Activated naive CD8-positive, alpha-beta T cell treated with anti-CD3 and anti-CD28 coated beads, Interleukin-2, amount 10 ng/mL, durations not matched to agents 7 days and 5 days (primary cell): ENCODE measurements at regions not wholly inside any gene's neighbourhood (a gene's known extent, or its start where the extent isn't known, plus 50 kb on each side); places are given as distances from the start of the nearest gene placed in this dataset.

Source experiments
- ATAC-seq: fragments of 150-1000 bp; cut with Tn5 transposase; one replicate; pipeline ENCODE4 v1.10.0; 2021; ENCODE audit warnings: low read depth, moderate library complexity
- POLR2A ChIA-PET: fragments of 350-600 bp; sonication (Branson Sonifier 250); formaldehyde crosslinking; loops from one replicate; lab custom pipeline; 2021; ENCODE audit warnings: antibody characterized with exemption; lab: Charles Lee
- DNase-seq: peaks from one replicate; pipeline ENCODE4 v3.0.0; 2021
- H3K27ac Mint-ChIP-seq: one replicate; pipeline ENCODE4 v1.8.0; 2022; ENCODE audit warnings: mild to moderate bottlenecking, mixed read lengths
- H3K27me3 Mint-ChIP-seq: one replicate; pipeline ENCODE4 v1.8.0; 2022; ENCODE audit warnings: mild to moderate bottlenecking, moderate library complexity, mixed read lengths
- H3K36me3 Mint-ChIP-seq: one replicate; pipeline ENCODE4 v1.8.0; 2021; ENCODE audit warnings: mild to moderate bottlenecking, mixed read lengths
- H3K4me1 Mint-ChIP-seq: one replicate; pipeline ENCODE4 v1.8.0; 2021; ENCODE audit warnings: mixed read lengths
- H3K4me3 Mint-ChIP-seq: one replicate; pipeline ENCODE4 v1.8.0; 2022; ENCODE audit warnings: mild to moderate bottlenecking, moderate library complexity, mixed read lengths
- H3K9me3 Mint-ChIP-seq: one replicate; pipeline ENCODE4 v1.8.0; 2021; ENCODE audit warnings: mixed read lengths

DNA sequence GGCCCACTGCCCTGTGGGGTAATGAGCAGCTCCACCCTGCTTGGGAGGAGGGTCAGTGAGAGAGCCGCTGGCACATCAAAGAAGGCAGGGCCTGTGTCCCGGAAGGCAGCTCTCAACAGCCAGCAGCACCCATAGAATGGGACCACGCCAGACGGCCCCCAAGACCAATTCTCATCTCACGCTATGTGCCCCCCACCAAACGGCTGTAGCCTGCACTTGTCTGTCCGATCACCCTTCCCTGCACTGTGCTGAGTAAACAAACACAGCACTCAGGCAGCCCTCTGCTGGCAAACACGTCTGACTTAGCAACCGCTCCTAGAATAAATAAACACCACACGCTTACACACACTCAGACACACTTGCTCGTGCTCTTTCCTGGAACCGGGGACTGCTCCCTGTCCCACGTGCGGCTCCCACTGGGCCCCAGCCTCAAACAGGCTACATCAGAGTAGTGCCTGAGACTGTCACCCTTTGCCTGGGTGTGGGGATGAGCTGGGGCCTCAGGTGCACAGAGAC lies 53.2 kb upstream of the CDON start:
- ATAC-seq (no peak), DNase-seq (no peak)
- Mint-ChIP-seq H3K27me3 (no peaks in the 10 kb centered on the region), H3K27ac (no peak overlapping the region), H3K4me3 (no peak overlapping the region), H3K4me1 (no peaks in the 10 kb centered on the region), H3K9me3 (no peaks in the 10 kb centered on the region), H3K36me3 (no peaks in the 10 kb centered on the region)
- POLR2A ChIA-PET = no interaction called here

DNA sequence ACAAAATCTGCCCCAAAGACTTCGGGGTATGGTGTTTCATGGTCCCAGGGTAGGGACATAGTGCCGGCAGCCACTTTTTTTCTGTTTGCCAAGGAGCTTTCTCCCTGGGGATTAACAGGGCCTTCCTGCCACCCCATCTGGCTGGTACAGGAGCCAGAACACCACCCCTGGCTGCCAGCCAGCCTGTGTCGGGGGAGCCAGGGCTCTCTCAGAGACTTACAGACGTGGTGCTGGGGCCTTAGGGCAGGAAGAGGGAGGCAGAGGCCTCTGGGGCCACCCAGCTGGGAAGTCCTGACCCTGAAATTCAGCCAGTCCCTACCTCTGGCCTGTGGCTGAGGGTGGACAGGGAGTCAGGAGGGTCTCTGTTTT lies 52.4 kb upstream of the CDON start:
- Mint-ChIP-seq H3K4me3 (no peak overlapping the region), H3K9me3 (no peaks in the 10 kb centered on the region), H3K36me3 (no peaks in the 10 kb centered on the region), H3K27me3 (no peaks in the 10 kb centered on the region), H3K27ac (no peak overlapping the region), H3K4me1 (no peaks in the 10 kb centered on the region)
- POLR2A ChIA-PET = no interaction called here
- no peak for DNase-seq
- ATAC-seq = no peak

DNA sequence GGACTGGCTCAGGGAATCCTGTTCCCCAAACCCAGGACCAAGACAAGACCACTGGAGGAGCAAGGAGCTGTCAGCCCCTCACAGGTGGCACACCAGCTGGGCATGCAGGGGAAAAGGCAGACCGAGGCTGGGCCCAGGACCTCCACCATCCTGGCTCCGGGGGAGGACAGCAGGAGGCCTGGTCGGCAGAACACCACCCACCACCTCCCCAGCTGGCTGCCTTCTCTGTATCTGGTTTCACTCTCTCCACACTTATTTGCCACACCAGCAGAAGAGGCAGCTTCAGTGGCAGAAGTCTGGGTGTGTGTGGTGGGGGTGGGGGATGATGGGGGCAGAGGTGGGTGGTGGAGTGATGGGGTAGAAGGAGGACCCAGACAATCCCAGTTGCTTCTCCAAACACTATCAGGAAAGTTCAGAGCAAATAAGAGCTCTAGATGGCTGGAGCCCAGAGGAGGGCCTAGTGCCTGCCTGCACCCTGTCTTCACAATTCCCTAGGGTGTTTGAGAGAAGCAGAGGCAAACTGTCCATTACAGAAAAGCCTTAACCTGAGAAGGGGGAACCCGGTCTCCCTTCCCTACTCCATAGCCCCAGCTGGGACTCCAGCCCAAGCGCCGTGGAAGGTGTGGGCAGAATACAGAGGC lies 51.9 kb upstream of the CDON start:
- Mint-ChIP-seq H3K4me3 (no peak overlapping the region), H3K36me3 (no peaks in the 10 kb centered on the region), H3K9me3 (no peaks in the 10 kb centered on the region), H3K27ac (no peak overlapping the region), H3K4me1 (no peaks in the 10 kb centered on the region), H3K27me3 (no peaks in the 10 kb centered on the region)
- POLR2A ChIA-PET = no interaction called here
- DNase-seq = no peak
- no peak for ATAC-seq

DNA sequence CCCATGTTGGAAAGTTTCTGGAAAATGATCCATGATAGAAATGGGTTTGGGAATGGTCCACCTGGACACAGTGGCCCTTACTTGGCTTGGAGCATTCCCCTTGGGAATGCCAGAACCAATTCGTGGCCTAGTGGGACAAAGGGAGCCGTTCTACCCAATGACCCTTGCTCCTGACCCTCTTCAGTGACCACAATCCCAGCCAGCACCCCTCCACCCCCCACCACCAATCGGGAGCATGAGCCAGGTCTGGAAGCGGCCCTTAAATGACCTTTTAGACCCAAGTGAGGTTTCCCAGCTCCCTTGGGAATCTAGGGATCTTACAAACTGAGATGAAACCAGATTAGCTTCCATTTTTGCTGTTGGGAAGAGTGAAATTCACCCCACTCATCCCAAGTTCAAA lies 51.3 kb upstream of the CDON start:
- ATAC-seq (no peak), DNase-seq (no peak)
- Mint-ChIP-seq H3K27ac (no peak overlapping the region), H3K27me3 (no peaks in the 10 kb centered on the region), H3K36me3 (no peaks in the 10 kb centered on the region), H3K4me3 (no peak overlapping the region), H3K9me3 (no peaks in the 10 kb centered on the region), H3K4me1 (no peaks in the 10 kb centered on the region)
- POLR2A ChIA-PET = no interaction called here

DNA sequence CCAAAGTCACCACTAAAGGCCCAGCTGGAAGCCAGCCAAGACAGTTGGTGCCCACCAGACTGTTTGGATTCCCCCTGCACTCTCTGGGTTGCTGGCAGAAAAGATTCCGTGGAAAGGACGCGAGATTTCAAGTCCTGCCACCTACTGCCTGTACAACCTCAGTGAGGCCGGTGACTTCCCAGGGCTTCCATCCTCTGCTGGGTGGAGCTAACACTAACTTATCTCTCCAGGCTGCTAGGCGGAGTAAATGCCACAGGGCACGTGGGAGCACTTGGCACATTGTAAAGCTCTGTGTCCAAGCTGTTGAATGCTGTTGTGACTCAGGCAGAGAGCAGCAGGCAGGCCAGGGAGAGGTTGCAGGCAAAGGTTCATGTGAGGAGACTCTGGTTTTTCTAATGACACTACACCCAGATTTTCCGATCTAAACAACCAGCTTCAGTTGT lies 50.9 kb upstream of the CDON start:
- no peaks in the 10 kb centered on the region for H3K4me1 Mint-ChIP-seq
- ATAC-seq = no peak
- DNase-seq = no peak
- no peaks in the 10 kb centered on the region for H3K9me3 Mint-ChIP-seq
- H3K27ac Mint-ChIP-seq = no peak overlapping the region
- H3K27me3 Mint-ChIP-seq = no peaks in the 10 kb centered on the region
- H3K4me3 Mint-ChIP-seq = no peak overlapping the region
- no peaks in the 10 kb centered on the region for H3K36me3 Mint-ChIP-seq
- POLR2A ChIA-PET = no interaction called here

DNA sequence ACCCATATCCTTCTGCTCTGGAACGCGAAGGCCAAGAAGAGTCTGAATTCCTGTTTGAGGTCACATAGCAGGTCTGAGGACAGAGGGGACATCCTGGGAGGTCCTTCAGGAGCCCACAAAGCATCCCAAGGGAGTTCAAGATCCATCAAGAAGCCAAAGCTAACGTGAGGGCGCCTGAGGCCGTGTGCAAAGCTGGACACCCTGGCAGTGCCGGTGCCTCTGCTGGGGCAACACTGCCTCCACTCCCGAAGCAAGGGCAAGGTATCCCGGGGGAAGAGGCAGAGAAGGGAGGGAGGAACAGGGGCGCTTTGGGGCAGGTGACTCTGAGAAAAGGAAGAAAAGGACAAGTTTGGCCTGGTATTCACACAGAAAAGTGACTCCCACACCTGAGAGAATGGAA lies 50.3 kb upstream of the CDON start:
- no peak for DNase-seq
- POLR2A ChIA-PET = no interaction called here
- no peaks in the 10 kb centered on the region for H3K9me3 Mint-ChIP-seq

DNA sequence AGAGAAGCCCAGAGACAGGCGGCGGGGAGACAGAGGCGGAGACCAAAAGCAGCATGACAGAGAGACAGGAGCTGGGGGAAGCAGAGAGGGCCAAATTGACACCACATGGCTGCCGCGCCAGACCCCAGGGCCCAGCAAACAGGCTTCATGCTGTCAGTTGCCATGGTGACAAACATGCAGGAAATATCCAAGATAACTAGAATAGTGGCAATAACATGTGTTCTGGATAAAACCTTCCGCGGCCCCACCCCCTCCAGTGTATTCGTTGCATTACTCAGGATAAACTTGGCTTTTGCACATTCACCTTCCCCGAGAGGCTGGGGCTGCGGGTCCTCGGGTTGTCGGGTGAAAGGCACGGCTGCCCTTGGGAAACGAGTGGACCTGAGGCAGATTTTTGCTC lies 49.9 kb upstream of the CDON start:
- POLR2A ChIA-PET = no interaction called here
- Mint-ChIP-seq H3K9me3 (no peaks in the 10 kb centered on the region), H3K4me3 (no peak overlapping the region), H3K4me1 (no peaks in the 10 kb centered on the region), H3K36me3 (no peaks in the 10 kb centered on the region), H3K27me3 (no peaks in the 10 kb centered on the region), H3K27ac (no peak overlapping the region)
- DNase-seq (no peak), ATAC-seq (no peak)

More for the DNA sequence above, 50.3 kb upstream of the CDON start:
- H3K36me3 Mint-ChIP-seq = no peaks in the 10 kb centered on the region
- no peaks in the 10 kb centered on the region for H3K27me3 Mint-ChIP-seq
- H3K27ac Mint-ChIP-seq = no peak overlapping the region
- no peak for ATAC-seq
- no peaks in the 10 kb centered on the region for H3K4me1 Mint-ChIP-seq
- no peak overlapping the region for H3K4me3 Mint-ChIP-seq
